Body of pancreas (tissue), 4 donors: ENCODE measurements at regions not wholly inside any gene's neighbourhood (a gene's known extent, or its start where the extent isn't known, plus 50 kb on each side); places are given as distances from the start of the nearest gene placed in this dataset.

Experiments
- POLR2A ChIP-seq, 3 donors: fragments of 450-650 bp; IDR thresholded peaks; one replicate each; pipeline ENCODE4 v1.6.1; 2016; ENCODE audit warnings: antibody characterized with exemption in 3 of 3, mild to moderate bottlenecking in 2 of 3
- TF ChIP-seq, protein P1 (sequence below), 7 experiments: fragments of 450-650 bp in 4 of 7; fragments of 200-600 bp in 3 of 7; sonication (generic) in 3 of 7; IDR thresholded peaks; one replicate each; pipeline ENCODE4 v1.5.1; 2016 to 2019; ENCODE audit warnings: antibody characterized with exemption in 7 of 7

GRCh38 chr3:154664714-154665113 is 234.7 kb upstream of the GPR149 start:
- TF ChIP-seq, protein P1, sequence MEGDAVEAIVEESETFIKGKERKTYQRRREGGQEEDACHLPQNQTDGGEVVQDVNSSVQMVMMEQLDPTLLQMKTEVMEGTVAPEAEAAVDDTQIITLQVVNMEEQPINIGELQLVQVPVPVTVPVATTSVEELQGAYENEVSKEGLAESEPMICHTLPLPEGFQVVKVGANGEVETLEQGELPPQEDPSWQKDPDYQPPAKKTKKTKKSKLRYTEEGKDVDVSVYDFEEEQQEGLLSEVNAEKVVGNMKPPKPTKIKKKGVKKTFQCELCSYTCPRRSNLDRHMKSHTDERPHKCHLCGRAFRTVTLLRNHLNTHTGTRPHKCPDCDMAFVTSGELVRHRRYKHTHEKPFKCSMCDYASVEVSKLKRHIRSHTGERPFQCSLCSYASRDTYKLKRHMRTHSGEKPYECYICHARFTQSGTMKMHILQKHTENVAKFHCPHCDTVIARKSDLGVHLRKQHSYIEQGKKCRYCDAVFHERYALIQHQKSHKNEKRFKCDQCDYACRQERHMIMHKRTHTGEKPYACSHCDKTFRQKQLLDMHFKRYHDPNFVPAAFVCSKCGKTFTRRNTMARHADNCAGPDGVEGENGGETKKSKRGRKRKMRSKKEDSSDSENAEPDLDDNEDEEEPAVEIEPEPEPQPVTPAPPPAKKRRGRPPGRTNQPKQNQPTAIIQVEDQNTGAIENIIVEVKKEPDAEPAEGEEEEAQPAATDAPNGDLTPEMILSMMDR (IDR thresholded peaks at IDR 0.05) = no peak
- no peak for TF ChIP-seq POLR2A (IDR thresholded peaks at IDR 0.05)
